HS-27A (cell line): ENCODE measurements at regions not wholly inside any gene's neighbourhood (a gene's known extent, or its start where the extent isn't known, plus 50 kb on each side); places are given as distances from the start of the nearest gene placed in this dataset.
"Not testable (repeated sequence)": the region's sequence is repeated elsewhere in the genome, so short reads cannot be mapped to it uniquely, and the experiment has no call there.

Source experiments
- DNase-seq: peaks from one replicate; pipeline ENCODE4 v3.0.0-alpha.2; 2012; ENCODE audit warnings: low read depth, missing footprints

GRCh38 chr20:63145156-63145555, 70.8 kb downstream of the YTHDF1 start:
- DNase-seq: no peak

- no peak for DNase-seq
These were observed 73.0 kb downstream of the YTHDF1 start for GRCh38 chr20:63142933-63143332.

GRCh38 chr20:63141531-63141930, 74.4 kb downstream of the YTHDF1 start:
- no peak for DNase-seq

GRCh38 chr20:63140514-63141433, 75.2 kb downstream of the YTHDF1 start:
- no peak for DNase-seq

GRCh38 chr20:63139837-63140236, 76.1 kb downstream of the YTHDF1 start:
- DNase-seq: no peak

GRCh38 chr20:63139356-63139755, 76.6 kb downstream of the YTHDF1 start:
- no peak for DNase-seq

- no peak for DNase-seq
These were observed 77.0 kb downstream of the YTHDF1 start for GRCh38 chr20:63138855-63139341.

- DNase-seq: no peak
These were observed 78.0 kb downstream of the YTHDF1 start for GRCh38 chr20:63137851-63138415.

- DNase-seq: no peak
These were observed 79.6 kb downstream of the YTHDF1 start for GRCh38 chr20:63136296-63136695.

- DNase-seq: no peak
These were observed 80.5 kb downstream of the YTHDF1 start for GRCh38 chr20:63135411-63135810.

- not testable (repeated sequence) for DNase-seq
These were observed 81.1 kb downstream of the YTHDF1 start for GRCh38 chr20:63134711-63135361.

GRCh38 chr20:63134201-63134612, 81.7 kb downstream of the YTHDF1 start:
- no peak for DNase-seq

GRCh38 chr20:63133481-63134091, 82.3 kb downstream of the YTHDF1 start:
- no peak for DNase-seq

GRCh38 chr20:63132715-63133471, 83.0 kb downstream of the YTHDF1 start:
- no peak for DNase-seq

- no peak for DNase-seq
These were observed 83.7 kb downstream of the YTHDF1 start for GRCh38 chr20:63132131-63132714.

GRCh38 chr20:63130658-63131577, 85.0 kb downstream of the YTHDF1 start:
- DNase-seq: no peak

GRCh38 chr20:63129991-63130657, 85.8 kb downstream of the YTHDF1 start:
- DNase-seq: no peak

GRCh38 chr20:63129376-63129965, 86.5 kb downstream of the YTHDF1 start:
- no peak for DNase-seq

GRCh38 chr20:63128956-63129355, 87.0 kb downstream of the YTHDF1 start:
- DNase-seq: no peak
